ENCODE measurements at regions not wholly inside any gene's neighbourhood (a gene's known extent, or its start where the extent isn't known, plus 50 kb on each side); places are given as distances from the start of the nearest gene placed in this dataset.

DNA sequence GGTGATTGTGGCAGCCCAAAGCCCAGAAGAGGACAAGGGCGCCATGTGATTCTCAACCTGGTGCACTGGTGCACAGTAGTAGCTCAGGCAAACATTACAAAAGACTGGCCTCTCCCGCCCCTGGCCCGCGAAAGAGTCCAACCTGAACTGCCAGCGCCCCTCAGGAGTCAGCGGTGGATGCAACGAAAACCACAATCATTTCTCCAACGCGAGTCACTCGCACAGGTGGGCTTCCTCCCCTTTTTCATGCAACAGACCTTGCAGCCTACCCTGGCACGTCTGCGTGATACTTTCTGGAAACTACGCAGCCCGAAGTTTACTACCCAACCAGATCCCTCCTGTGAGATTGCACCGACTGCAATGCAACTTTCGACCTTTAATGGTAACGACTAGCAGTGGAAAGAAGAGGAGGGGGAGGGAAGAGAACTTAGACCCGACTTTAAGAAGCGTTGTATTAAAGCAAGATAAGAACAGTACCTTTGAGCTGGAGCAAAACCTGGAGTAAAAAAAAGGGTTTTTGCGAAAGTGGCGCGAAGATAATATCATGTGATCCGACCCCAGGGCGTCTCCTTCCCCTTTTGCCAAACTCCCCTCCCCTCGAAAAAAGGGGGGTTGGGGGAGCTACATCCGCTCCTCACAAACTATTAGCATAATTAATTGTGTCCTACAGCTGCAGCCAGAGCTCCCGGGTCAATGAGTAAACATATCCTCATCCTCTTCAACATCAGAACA lies 63.3 kb upstream of the CCDC160 start:
- DNase-seq (ENCODE audit: low read depth in 2 of 2), result no peak

DNA sequence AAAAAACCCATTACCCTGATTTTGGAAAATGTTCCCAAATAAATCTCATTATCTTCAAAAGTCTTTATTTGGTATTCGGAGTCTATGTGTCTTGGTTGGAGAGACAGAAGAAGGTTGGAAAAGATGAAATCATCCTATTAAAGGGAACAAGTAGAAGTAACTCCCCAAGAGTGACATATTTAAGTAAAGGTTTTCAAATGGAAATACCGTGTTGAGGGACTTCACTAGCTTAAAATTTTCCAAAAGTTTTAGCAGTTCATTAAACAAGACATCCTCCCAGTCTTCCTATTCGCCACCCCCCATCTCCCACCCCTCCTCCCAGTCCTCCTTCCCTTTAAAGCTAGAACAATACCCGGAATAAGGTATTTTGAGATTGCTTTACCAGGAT lies 62.7 kb upstream of the CCDC160 start:
- no peak for DNase-seq (ENCODE audit: low read depth in 2 of 2)

DNA sequence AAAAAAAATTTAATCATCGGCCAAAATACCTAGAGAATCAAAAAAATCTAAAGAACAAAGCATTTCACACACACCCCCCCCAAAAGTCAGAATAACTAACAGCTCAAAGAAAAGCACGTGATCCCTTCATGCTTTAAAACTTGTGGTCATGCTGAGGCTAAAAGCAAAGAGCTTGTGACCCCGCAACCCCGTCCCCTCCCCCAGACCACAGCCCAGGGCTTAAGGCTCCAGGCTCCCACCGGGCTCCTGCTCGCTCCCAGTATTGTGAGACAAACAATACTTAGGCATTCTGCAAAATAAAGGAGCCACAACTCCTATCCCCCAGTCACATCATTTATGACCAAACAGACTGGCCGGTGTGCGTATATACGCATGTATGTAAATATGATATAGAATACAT lies 62.1 kb upstream of the CCDC160 start:
- DNase-seq (ENCODE audit: low read depth in 2 of 2), result no peak

DNA sequence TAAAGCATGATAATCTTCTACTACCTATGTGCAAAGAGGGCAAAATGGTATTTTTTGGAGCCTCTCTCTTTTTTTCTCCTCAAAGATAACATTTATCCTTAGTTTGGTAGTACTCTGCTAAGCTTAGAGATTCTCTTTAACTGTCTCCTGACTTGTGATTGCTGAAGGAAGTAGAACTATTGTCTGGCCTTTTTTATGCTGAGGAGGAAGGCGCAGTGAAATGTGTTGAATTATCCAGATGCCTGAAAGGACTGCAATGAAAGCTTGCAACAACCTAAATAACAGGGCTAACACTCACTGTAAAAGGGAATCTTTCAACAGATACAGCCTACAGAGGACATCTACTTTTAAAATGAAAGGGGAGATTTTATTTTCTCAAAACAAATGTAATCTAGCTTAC lies 59.5 kb upstream of the CCDC160 start:
- no peak for DNase-seq (ENCODE audit: low read depth in 2 of 2)

DNA sequence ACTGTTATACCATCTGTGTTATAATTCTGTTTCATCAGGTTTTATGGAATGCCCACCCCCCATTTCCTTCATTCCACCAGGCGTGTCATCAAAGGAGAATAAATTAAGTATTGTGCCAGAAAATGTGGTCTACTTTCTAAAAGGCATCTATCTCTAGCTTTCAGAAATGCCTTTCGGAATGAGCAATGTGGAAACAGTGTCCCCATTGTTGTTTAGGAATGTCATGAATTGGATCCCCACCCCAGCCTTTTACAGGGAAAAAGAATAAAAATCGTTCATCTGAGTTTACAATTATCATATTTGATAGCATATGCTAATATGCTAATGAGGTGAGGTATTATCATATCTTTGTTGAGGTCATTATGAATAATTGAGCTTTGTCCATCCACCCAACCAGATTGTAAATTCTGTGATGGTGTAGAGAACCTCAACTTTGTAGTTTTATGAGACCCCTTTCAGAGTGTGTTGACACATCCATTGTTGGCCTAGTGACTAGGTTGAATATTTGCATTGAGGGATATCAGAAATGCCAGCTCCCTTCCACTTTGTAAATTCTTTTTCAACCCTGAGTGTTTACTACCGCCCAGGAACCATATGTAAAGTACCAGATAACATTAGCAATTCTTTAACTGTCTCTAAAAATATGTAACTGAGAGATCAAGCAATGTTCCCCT lies 56.2 kb upstream of the CCDC160 start:
- no peak for DNase-seq (ENCODE audit: low read depth in 2 of 2)

DNA sequence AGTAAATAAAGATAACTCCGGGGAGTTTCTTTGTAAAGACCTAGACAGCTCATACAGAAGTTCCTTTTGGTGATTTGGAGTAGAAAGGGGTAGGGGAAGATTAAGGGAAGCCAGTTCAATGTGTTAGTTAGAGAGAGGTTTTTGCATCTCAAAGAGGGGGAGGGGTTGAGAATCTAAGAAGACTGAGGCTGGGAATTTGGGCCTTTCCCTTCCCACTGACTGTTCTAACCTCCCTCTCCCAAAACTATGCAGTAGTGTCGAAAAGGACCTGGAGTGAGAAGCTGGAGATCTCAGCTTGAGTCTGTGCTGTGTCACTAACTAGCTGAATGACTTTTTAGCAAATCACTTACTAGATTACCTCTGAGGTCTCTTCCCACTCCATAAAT lies 55.7 kb upstream of the CCDC160 start:
- no peak for DNase-seq (ENCODE audit: low read depth in 2 of 2)

DNA sequence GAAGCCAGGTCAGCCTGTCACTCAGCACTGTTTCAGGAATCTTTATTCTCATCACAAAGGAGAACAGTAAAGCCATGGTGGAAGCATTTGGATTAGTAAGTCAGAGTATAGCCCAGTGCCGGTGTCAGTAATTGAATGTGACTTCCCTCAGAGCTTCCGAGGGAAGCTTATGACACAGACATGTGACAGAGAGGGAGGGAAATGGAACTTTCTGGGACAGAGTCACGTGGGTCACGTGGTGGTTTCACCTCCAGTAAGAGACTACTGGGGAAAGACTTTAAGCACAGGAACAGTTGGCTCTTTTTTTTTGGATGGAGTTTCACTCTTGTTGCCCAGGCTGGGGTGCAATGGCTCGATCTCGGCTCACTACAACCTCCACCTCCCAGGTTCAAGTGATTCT lies 53.3 kb upstream of the CCDC160 start:
- no peak for DNase-seq (ENCODE audit: low read depth in 2 of 2)

DNA sequence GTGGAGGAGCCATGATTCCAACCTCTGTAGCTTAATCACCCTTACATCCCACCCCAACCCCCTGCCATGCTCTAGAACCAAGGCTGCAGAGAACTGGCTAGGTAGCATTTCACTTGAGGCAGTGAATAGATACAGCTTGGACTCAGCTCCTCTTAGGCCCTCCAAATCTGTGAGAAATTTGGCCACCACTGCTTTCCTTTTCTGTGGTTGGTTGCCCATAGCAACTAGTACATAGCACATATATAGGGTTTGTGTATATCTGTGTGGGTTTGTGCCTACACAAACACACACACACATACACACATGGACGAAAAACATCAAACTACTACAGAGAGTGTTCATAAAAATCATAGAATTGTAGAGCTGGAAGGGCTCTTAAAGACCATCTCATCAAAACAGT lies 52.0 kb upstream of the CCDC160 start:
- DNase-seq (ENCODE audit: low read depth in 2 of 2), result no peak

DNA sequence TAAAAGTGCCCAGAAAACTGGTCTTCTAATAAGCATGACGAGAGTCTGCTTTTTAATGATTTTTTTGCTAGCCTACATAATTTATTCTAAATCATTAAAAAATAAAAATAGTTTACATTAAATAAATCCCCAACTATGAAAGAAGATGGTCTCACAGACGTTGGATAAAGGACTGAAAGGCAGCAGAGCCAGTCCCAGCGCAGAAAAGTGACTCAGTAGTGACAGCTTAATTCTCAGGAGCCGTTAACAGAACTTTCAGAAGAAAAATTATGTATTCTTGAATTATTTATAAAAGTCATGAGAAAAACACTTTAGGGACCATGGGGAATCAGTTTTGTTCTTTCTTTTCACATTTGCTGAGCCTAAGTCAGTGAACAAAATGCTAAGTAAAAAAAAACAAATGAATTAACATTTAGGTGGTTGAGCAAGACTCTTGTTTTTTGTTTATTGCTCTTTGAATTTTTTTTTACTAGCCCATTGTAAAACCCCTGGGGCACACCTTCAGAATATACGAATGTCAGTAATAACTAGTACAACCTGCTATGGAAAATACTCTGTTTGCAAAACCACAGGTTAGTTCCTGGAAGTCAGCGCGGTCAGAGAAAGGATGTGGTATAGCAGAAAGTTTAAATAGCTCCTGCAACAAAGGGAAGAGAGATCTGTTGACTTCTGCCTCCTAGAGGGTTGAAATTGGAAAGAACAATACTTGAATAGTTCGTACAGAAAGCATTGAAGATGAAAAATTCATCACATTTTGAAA lies 50.4 kb upstream of the CCDC160 start:
- DNase-seq (ENCODE audit: low read depth in 2 of 2), result no peak
